Kidney tubule cell (primary cell): ENCODE measurements at regions not wholly inside any gene's neighbourhood (a gene's known extent, or its start where the extent isn't known, plus 50 kb on each side); places are given as distances from the start of the nearest gene placed in this dataset.
"Not testable (repeated sequence)": the region's sequence is repeated elsewhere in the genome, so short reads cannot be mapped to it uniquely, and the experiment has no call there.

Experiments
- DNase-seq: peaks from one replicate; pipeline ENCODE4 v3.0.0-alpha.2; 2018; ENCODE audit warnings: low spot score

GRCh38 chr6:114648847-114649246 is 306.0 kb upstream of the HS3ST5 start:
- DNase-seq, result peak; percentile 4

- DNase-seq, result peak; percentile 34
These were observed 295.5 kb upstream of the HS3ST5 start for GRCh38 chr6:114638341-114638740.

GRCh38 chr6:114634016-114634415 is 291.2 kb upstream of the HS3ST5 start:
- DNase-seq, result peak; percentile 61

GRCh38 chr6:114626226-114626625 is 283.4 kb upstream of the HS3ST5 start:
- not testable (repeated sequence) for DNase-seq

GRCh38 chr6:114619621-114620200 is 276.9 kb upstream of the HS3ST5 start:
- DNase-seq, result no peak

GRCh38 chr6:114611696-114612095 is 268.9 kb upstream of the HS3ST5 start:
- DNase-seq, result peak; percentile 77

- DNase-seq, result no peak
These were observed 265.3 kb upstream of the HS3ST5 start for GRCh38 chr6:114608091-114608490.

GRCh38 chr6:114605656-114606055 is 262.8 kb upstream of the HS3ST5 start:
- no peak for DNase-seq

- no peak for DNase-seq
These were observed 257.6 kb upstream of the HS3ST5 start for GRCh38 chr6:114600381-114600780.

- DNase-seq, result no peak
These were observed 252.8 kb upstream of the HS3ST5 start for GRCh38 chr6:114595591-114595990.

GRCh38 chr6:114595186-114595585 is 252.4 kb upstream of the HS3ST5 start:
- no peak for DNase-seq

GRCh38 chr6:114592506-114592905 is 249.7 kb upstream of the HS3ST5 start:
- no peak for DNase-seq

GRCh38 chr6:114588726-114589125 is 245.9 kb upstream of the HS3ST5 start:
- DNase-seq, result no peak

- no peak for DNase-seq
These were observed 243.5 kb upstream of the HS3ST5 start for GRCh38 chr6:114586298-114586697.

- no peak for DNase-seq
These were observed 238.5 kb upstream of the HS3ST5 start for GRCh38 chr6:114581293-114581692.

GRCh38 chr6:114580882-114581281 is 238.1 kb upstream of the HS3ST5 start:
- DNase-seq, result no peak

- DNase-seq, result no peak
These were observed 236.7 kb upstream of the HS3ST5 start for GRCh38 chr6:114579486-114579885.

- DNase-seq, result no peak
These were observed 234.3 kb upstream of the HS3ST5 start for GRCh38 chr6:114577109-114577508.

GRCh38 chr6:114576330-114576729 is 233.5 kb upstream of the HS3ST5 start:
- DNase-seq, result no peak

- DNase-seq, result no peak
These were observed 226.8 kb upstream of the HS3ST5 start for GRCh38 chr6:114569669-114570068.

GRCh38 chr6:114564302-114564933 is 221.6 kb upstream of the HS3ST5 start:
- no peak for DNase-seq

GRCh38 chr6:114559419-114559818 is 216.6 kb upstream of the HS3ST5 start:
- no peak for DNase-seq

- DNase-seq, result no peak
These were observed 215.3 kb upstream of the HS3ST5 start for GRCh38 chr6:114558153-114558552.

- DNase-seq, result no peak
These were observed 214.1 kb upstream of the HS3ST5 start for GRCh38 chr6:114556846-114557488.
